Thyroid gland (tissue), 4 donors: ENCODE measurements at regions not wholly inside any gene's neighbourhood (a gene's known extent, or its start where the extent isn't known, plus 50 kb on each side); places are given as distances from the start of the nearest gene placed in this dataset.

Source experiments
- POLR2A ChIP-seq, 2 donors: fragments of 450-650 bp; IDR thresholded peaks; one replicate each; pipeline ENCODE4 v1.6.1; 2017; ENCODE audit warnings: antibody characterized with exemption in 2 of 2, mild to moderate bottlenecking in 2 of 2, moderate library complexity in 1 of 2
- TF ChIP-seq, protein P1 (sequence below), 6 experiments: fragments of 200-600 bp in 3 of 6; fragments of 450-650 bp in 3 of 6; sonication (generic) in 3 of 6; IDR thresholded peaks; one replicate each; pipeline ENCODE4 v1.5.1; 2016 to 2019; ENCODE audit warnings: antibody characterized with exemption in 6 of 6, mild to moderate bottlenecking in 2 of 6, inconsistent platforms in 1 of 6, moderate library complexity in 1 of 6

DNA sequence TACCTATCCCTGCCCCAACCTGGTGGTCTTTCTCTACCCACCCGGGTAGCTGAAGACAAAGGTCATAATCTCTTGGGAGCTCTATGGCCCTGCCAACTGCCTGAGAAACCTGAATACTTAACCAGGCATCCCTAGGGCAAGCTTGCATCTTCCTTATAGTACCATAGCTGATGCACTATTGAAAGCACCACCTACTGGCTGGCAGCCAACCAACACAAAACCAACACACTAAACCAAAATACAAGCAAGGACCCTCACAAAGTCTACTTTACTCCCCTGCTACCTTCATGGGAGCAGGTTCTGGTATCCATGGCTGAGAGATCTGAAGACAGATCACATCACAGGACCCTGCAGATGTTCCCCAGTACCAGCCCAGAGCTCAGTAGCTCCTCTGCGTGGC, 171.8 kb upstream of the TAS2R1 start:
- no peak for TF ChIP-seq POLR2A (IDR thresholded peaks at IDR 0.05)
- TF ChIP-seq, protein P1, sequence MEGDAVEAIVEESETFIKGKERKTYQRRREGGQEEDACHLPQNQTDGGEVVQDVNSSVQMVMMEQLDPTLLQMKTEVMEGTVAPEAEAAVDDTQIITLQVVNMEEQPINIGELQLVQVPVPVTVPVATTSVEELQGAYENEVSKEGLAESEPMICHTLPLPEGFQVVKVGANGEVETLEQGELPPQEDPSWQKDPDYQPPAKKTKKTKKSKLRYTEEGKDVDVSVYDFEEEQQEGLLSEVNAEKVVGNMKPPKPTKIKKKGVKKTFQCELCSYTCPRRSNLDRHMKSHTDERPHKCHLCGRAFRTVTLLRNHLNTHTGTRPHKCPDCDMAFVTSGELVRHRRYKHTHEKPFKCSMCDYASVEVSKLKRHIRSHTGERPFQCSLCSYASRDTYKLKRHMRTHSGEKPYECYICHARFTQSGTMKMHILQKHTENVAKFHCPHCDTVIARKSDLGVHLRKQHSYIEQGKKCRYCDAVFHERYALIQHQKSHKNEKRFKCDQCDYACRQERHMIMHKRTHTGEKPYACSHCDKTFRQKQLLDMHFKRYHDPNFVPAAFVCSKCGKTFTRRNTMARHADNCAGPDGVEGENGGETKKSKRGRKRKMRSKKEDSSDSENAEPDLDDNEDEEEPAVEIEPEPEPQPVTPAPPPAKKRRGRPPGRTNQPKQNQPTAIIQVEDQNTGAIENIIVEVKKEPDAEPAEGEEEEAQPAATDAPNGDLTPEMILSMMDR (IDR thresholded peaks at IDR 0.05) = no peak
